Tibial artery (tissue), 4 donors: ENCODE measurements at regions not wholly inside any gene's neighbourhood (a gene's known extent, or its start where the extent isn't known, plus 50 kb on each side); places are given as distances from the start of the nearest gene placed in this dataset.

Source experiments
- DNase-seq, 2 donors: peaks; one replicate each; pipeline ENCODE4 v3.0.0-alpha.2; 2019
- H3K27ac ChIP-seq, 2 donors: fragments of 200-600 bp; sonication (generic) in 1 of 2; 1 replicate in 1 of 2; 2 replicates in 1 of 2; pipeline ENCODE4 v1.5.1; 2018 to 2019; ENCODE audit warnings: mild to moderate bottlenecking in 1 of 2
- H3K27me3 ChIP-seq, 2 donors: fragments of 200-600 bp; sonication (generic) in 1 of 2; one replicate each; pipeline versions ENCODE4 v1.5.1 to v1.6.0; 2016 to 2019
- H3K36me3 ChIP-seq, 3 donors: fragments of 200-600 bp; sonication (generic) in 2 of 3; one replicate each; pipeline ENCODE4 v1.5.1; 2016 to 2019; ENCODE audit warnings: mild to moderate bottlenecking in 2 of 3
- H3K4me1 ChIP-seq, 4 donors: fragments of 200-600 bp; sonication (generic) in 2 of 4; 1 replicate in 3 of 4; 2 replicates in 1 of 4; pipeline ENCODE4 v1.5.1; 2016 to 2019
- H3K4me3 ChIP-seq, 2 donors: fragments of 200-600 bp; sonication (generic) in 1 of 2; 1 replicate in 1 of 2; 2 replicates in 1 of 2; pipeline ENCODE4 v1.5.1; 2018 to 2019; ENCODE audit warnings: mild to moderate bottlenecking in 2 of 2
- H3K9me3 ChIP-seq, 3 donors: fragments of 200-600 bp; sonication (generic) in 1 of 3; one replicate each; pipeline ENCODE4 v1.5.1; 2016 to 2019
- CTCF ChIP-seq, 2 experiments: fragments of 200-600 bp in 1 of 2; fragments of 450-650 bp in 1 of 2; IDR thresholded peaks; one replicate each; pipeline ENCODE4 v1.5.1; 2017 to 2019; ENCODE audit warnings: antibody characterized with exemption in 2 of 2, mild to moderate bottlenecking in 1 of 2, moderate library complexity in 1 of 2
- intact Hi-C: fragments of 100-400 bp; cut with DNase I; formaldehyde crosslinking; loops from one replicate; pipeline ENCODE4 v1.15.0; 2023; ENCODE audit warnings: low total_unique reads

- no peak for DNase-seq
- no peaks in the 10 kb centered on the region for H3K4me1 ChIP-seq
- intact Hi-C loops = no loop called here
- H3K27ac ChIP-seq = no peak overlapping the region
- no peaks in the 10 kb centered on the region for H3K36me3 ChIP-seq
- no peak overlapping the region for H3K4me3 ChIP-seq
- TF ChIP-seq CTCF (IDR thresholded peaks at IDR 0.05) = no peak
- H3K27me3 ChIP-seq = peaks cover 0 to 53% of the 10 kb centered on the region in 2 donors
- no peaks in the 10 kb centered on the region for H3K9me3 ChIP-seq
Observed at GRCh38 chr12:113766131-113766878, 199.8 kb downstream of the RBM19 start.

- no peaks in the 10 kb centered on the region for H3K9me3 ChIP-seq
- H3K36me3 ChIP-seq = no peaks in the 10 kb centered on the region
- no peak overlapping the region for H3K27ac ChIP-seq
- H3K27me3 ChIP-seq = peaks cover 0 to 52% of the 10 kb centered on the region in 2 donors
- intact Hi-C loops = no loop called here
- DNase-seq = no peak
- H3K4me1 ChIP-seq = no peaks in the 10 kb centered on the region
- no peak overlapping the region for H3K4me3 ChIP-seq
- no peak for TF ChIP-seq CTCF (IDR thresholded peaks at IDR 0.05)
Observed at GRCh38 chr12:113764661-113765060, 201.5 kb downstream of the RBM19 start.

GRCh38 chr12:113762882-113763816, 203.0 kb downstream of the RBM19 start:
- Histone ChIP-seq H3K27me3 (peaks cover 0 to 42% of the 10 kb centered on the region in 2 donors), H3K4me1 (no peaks in the 10 kb centered on the region), H3K9me3 (peaks cover 0 to 4% (median 0%) of the 10 kb centered on the region in 3 donors), H3K4me3 (no peak overlapping the region), H3K36me3 (no peaks in the 10 kb centered on the region), H3K27ac (no peak overlapping the region)
- intact Hi-C loops = no loop called here
- DNase-seq = no peak
- no peak for TF ChIP-seq CTCF (IDR thresholded peaks at IDR 0.05)

GRCh38 chr12:113762155-113762881, 203.8 kb downstream of the RBM19 start:
- Histone ChIP-seq H3K9me3 (peaks cover 0 to 4% (median 0%) of the 10 kb centered on the region in 3 donors), H3K27ac (no peak overlapping the region), H3K27me3 (peaks cover 0 to 41% of the 10 kb centered on the region in 2 donors), H3K36me3 (no peaks in the 10 kb centered on the region), H3K4me1 (no peaks in the 10 kb centered on the region), H3K4me3 (no peak overlapping the region)
- no peak for DNase-seq
- no peak for TF ChIP-seq CTCF (IDR thresholded peaks at IDR 0.05)
- intact Hi-C loops = no loop called here

GRCh38 chr12:113759135-113759534, 207.0 kb downstream of the RBM19 start:
- intact Hi-C loops = no loop called here
- no peak overlapping the region for H3K27ac ChIP-seq
- no peak for DNase-seq
- no peaks in the 10 kb centered on the region for H3K4me1 ChIP-seq
- peaks cover 0 to 43% of the 10 kb centered on the region in 2 donors for H3K27me3 ChIP-seq
- H3K36me3 ChIP-seq = no peaks in the 10 kb centered on the region
- peaks cover 0 to 4% (median 0%) of the 10 kb centered on the region in 3 donors for H3K9me3 ChIP-seq
- TF ChIP-seq CTCF (IDR thresholded peaks at IDR 0.05) = no peak
- H3K4me3 ChIP-seq = no peak overlapping the region
